Loucy (cell line): ENCODE measurements at regions not wholly inside any gene's neighbourhood (a gene's known extent, or its start where the extent isn't known, plus 50 kb on each side); places are given as distances from the start of the nearest gene placed in this dataset.

Experiments
- CTCF ChIP-seq: fragments of 200-600 bp; sonication (generic); conservative IDR thresholded peaks from 2 replicates; pipeline ENCODE4 v1.5.1; 2014; ENCODE audit warnings: mild to moderate bottlenecking, antibody characterized with exemption, low read length
- EZH2phosphoT487 ChIP-seq: fragments of 200-600 bp; IDR thresholded peaks from 2 replicates; pipeline ENCODE4 v1.6.1; 2018; ENCODE audit warnings: antibody characterized with exemption, mild to moderate bottlenecking, moderate library complexity, borderline replicate concordance

- TF ChIP-seq CTCF, result no peak
- TF ChIP-seq EZH2phosphoT487, result no peak
Measured at GRCh38 chr18:66156946-66157687, 406.3 kb downstream of the CDH7 start.
